CD4-positive, alpha-beta T cell treated with Interferon alpha-2 for 1 hour (primary cell): ENCODE measurements at regions not wholly inside any gene's neighbourhood (a gene's known extent, or its start where the extent isn't known, plus 50 kb on each side); places are given as distances from the start of the nearest gene placed in this dataset.

ENCODE experiments used
- DNase-seq, 2 donors: peaks; one replicate each; pipeline ENCODE4 v3.0.0-alpha.2; 2020 to 2022

GRCh38 chr1:219265026-219265515 lies 91.4 kb downstream of the LYPLAL1 start:
- DNase-seq, result no peak

- no peak for DNase-seq
Measured at GRCh38 chr1:219264561-219264960, 90.9 kb downstream of the LYPLAL1 start.
